ENCODE measurements at regions not wholly inside any gene's neighbourhood (a gene's known extent, or its start where the extent isn't known, plus 50 kb on each side); places are given as distances from the start of the nearest gene placed in this dataset.
"Not testable (repeated sequence)": the region's sequence is repeated elsewhere in the genome, so short reads cannot be mapped to it uniquely, and the experiment has no call there.

DNA sequence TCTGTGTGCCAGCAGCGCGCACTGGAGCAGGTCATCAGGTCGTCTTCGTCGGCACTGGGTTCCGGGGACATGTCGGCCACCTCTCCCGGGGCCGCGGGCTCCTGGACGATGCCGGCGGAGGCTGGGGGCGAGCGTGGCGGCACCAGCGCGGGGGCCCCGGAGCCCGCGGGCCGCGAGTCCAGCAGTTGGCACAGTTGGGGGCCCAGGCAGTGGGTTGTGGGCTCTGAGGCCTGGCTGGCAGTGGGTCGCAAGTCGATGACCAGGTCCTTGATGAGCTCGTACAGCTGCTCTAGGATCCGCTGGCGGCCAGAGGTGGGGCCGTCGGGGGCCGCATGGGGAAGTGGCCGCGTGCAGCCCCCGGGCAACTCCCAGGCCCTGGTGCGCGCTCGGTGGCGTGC is 300.5 kb downstream of the CCDC74A start:
- no peak for DNase-seq (ENCODE audit: low spot score)

DNA sequence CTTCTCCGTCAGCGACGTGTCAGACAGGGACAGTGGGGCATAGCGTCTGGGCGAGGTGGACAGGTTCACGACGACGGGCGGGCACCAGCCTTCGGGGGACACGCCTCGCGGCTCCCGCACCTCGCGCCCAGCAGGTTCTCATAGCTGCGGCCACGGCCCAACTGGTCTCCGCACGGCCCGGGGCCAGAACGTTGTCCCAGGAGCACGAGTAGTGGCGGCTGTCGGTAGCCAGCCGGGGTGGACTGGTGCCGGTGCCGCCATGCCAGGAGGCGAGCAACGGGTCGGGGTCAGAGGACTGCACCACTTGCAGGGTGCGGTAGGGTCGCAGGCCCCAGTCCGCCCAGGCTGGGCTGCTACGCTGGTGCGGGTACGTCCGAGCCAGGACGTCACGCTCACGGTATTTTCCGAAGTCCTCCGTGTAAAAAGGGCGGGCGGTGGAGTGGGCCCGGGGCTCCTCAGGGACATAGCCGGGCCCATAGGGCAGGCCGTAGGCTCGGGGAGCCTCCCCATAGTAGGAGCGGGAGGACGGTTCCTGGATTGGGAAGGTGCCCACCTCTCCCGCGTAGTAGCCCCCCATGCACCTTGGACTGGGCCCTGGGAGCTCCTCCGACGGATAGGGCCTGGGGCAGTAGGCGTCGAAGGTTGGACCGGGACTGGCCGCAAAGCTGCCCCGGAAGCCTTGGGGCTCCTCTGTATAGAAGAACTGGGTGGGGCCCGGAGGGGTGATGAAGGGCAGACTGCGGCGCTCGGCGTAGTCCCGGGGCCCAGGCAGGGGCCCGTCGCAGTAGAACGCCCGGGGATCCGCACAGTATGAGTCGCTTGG is 301.2 kb downstream of the CCDC74A start:
- DNase-seq (ENCODE audit: low spot score), result not testable (repeated sequence)

DNA sequence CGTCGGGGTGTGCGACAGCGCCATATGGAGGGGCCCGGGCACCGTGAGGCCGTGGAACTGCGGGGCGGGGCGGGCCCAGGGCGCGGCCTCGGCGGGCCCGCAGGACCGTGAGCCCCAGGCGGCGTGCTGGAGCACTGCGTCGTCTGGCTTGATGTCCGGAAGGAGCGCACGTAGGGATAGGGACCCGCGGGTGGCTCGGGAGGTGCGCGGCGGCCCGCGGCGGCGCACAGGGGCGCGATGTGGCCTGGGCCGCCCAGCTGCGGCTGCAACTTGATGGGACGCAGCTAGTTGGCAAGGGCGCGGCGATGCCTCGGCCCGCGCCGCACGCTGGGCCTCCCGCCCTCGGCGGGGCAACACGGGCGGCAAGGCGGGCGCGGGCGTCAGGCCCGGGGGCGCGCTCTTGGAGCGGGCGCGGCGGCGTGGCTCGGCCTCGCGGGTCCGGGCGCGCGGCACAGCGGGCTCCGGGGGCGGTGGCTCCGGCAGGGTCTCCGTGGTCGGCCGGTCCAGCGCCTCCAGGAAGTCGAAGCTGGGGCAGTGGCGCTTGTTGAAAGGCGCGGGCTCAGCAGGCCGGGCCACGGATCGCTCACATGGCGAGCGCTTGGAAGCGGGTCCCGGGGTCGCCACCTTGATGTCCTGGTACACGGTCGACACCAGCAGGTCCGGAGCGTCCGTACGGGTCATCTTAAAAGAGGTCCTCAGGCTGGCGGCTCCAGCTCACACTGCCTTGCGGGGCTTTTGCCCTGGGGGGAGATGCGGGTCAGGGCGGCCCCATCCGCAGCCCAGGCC is 302.0 kb downstream of the CCDC74A start:
- DNase-seq (ENCODE audit: low spot score), result not testable (repeated sequence)

DNA sequence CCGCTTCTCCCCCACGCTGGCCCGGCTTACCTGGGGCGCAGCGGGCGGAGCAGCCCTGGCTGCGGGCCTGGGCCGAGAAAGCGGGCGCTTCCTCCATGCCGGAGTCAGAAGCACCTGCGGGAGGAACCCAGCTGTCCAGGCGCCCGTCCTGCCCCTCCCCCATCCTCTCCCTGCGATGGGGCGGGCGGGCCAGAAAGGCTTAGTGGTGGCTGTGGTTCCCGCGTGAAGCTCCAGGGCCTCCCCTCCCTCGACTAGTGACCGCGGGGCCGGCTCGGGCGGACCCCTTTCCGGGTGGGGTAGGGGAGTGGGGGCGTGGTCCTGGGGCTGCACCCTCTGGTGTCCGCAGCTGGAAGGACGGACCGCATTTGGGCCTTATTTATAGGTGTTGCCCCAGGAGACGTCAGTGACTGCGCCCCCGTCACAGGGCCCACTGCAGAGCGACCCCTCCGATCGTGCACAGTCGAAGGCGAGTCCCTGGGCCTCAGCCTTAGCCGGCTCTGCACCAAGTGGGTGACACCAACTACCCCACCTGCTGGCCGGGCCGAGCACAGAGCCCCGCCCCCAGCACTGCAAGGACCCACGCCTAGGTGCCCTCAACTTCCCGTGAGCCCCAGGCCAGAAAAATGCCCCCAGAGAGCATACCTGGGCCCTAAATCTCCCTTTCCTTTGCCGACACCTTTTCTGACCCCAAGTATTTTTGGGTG is 302.7 kb downstream of the CCDC74A start:
- DNase-seq (ENCODE audit: low spot score), result not testable (repeated sequence)

DNA sequence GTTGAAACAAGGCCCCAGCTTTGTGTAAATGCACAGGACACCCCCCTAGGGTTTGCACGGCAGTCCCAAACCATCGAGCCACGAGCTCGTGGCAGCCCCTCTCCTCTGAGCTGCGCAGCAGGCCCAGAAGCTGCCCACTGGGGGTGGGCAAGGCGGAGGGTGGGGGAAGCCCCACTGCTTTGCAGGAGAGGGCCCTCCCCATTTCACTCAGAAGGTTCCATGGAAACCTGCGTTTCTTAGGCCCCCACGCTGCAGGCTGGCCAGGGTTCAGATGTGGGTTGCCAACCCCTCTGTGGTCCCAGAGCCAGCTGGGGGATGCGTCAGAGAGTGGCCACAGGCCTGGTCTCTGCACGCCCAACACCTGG is 303.2 kb downstream of the CCDC74A start:
- DNase-seq (ENCODE audit: low spot score), result not testable (repeated sequence)

DNA sequence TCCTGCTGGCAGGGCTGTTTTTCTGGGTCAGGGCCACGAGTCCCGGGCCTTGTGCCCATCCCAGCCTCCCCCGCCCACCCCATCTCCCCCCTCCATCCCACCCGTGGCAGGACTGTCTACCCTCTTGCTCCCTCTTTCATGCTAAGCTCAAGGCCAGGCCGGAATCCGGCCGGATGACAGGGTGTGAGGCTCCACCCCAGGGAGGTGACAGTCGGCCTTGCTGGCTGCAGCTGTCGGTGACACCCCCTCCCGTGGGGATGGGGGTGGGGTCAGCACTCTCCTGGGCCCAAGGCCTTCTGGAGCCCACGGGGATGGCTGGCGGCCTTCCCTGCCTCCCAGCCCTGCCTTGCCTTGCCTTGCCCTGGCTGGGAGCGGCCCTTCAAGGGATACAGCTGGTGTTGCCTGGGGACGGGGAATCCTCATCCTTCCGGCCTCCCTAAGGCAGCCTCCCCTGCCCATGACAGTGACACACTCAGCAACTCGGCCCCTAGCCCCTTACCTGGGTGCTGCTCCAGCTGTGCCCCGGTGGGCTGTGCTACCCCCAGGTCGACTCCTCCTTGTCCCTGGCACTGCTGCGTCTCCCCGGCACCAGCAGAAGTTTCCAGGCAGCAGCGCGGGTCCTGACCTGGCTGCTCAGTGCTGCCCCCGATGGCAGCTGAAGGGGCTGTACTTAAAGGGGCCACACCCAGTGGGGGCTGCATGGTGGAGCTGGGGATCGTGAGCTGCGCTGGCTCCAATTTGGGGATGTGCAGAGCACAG is 303.9 kb downstream of the CCDC74A start:
- DNase-seq (ENCODE audit: low spot score), result not testable (repeated sequence)

DNA sequence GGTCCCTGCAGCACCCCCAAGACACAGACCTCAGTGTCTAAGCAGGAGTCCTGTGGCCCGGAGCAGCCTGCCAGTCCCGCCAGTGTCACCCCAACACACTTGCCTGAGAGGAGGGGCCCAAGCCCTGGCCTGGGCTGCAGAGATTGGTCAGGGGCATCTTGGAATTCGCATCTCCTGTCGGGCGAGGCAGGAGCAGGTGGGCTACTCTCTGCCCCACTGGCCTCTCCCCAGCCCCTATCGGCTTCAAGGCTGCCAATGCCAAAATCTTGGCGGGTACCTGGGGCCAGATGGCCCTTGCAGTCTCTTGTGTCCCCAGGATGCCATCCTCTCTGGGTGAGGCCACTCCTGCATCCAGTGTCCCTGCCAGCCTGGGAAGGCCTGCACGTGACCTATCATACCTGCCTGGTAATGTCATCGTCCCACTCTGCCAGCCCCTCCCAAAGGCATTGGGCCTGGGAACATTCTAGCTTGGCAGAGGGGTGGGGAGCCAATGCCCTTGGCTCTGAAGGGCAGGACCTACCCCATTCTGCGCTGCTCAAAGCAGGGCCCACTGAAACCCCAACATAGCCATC is 304.6 kb downstream of the CCDC74A start:
- not testable (repeated sequence) for DNase-seq (ENCODE audit: low spot score)

DNA sequence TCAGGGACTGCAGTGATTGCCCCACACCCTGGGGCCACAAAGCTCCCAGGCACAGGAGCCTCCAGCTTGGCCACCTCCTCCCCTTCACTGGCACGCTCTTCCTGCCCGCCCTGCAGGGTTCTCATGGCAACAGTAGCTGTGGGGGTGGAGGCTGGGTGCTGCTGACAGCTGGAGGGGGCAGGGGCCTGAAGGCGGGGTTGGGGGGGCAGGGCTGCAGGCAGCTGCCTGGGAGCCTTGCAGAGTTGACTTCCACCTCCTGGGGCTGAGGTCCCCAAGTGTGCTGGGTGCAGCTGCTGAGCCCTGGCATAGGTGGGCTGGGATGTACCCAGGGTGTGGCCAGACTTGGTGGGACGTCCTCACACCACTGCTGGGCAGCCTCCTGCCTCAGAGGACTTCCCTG is 305.2 kb downstream of the CCDC74A start:
- not testable (repeated sequence) for DNase-seq (ENCODE audit: low spot score)

DNA sequence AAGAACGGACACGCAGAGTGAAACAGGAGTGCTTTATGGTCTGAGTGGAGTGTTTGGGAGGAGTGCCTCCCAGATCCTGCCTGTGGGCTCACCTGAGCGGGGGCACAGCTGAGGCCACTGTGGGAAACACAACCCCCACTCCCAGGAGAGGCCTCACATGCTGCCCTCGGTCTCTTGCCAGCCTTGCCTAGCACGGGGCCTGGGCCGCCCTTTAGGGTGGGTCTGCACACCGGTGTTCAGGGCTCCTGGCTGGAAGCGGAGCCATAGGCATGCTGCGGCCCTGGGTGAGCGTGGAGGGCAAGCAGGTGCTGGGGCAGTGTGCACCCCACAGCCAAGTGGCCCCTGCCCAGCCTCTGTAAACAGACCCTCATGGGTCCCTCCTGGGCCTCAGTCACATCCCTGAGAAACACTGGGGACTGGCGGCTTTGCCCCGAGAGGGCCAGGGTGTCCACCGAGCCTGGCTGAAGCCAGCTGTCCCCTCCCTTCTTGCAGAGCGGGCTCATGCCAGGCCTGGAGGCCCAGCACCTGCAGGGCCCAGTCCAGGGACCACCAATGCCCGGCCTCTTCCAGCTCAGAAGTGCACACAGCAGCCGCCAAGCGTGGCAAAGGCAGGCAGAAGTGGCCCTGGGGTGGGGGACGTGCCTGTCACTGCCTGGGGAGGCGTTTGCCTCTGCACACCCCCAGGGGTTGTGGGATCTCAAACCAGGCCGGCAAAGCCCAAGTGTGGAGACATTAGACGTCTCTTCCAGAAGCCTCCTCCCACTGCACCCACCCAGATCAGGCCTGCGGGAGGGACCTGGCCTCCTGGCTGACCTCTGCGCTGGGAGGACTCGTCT is 305.9 kb downstream of the CCDC74A start:
- not testable (repeated sequence) for DNase-seq (ENCODE audit: low spot score)

DNA sequence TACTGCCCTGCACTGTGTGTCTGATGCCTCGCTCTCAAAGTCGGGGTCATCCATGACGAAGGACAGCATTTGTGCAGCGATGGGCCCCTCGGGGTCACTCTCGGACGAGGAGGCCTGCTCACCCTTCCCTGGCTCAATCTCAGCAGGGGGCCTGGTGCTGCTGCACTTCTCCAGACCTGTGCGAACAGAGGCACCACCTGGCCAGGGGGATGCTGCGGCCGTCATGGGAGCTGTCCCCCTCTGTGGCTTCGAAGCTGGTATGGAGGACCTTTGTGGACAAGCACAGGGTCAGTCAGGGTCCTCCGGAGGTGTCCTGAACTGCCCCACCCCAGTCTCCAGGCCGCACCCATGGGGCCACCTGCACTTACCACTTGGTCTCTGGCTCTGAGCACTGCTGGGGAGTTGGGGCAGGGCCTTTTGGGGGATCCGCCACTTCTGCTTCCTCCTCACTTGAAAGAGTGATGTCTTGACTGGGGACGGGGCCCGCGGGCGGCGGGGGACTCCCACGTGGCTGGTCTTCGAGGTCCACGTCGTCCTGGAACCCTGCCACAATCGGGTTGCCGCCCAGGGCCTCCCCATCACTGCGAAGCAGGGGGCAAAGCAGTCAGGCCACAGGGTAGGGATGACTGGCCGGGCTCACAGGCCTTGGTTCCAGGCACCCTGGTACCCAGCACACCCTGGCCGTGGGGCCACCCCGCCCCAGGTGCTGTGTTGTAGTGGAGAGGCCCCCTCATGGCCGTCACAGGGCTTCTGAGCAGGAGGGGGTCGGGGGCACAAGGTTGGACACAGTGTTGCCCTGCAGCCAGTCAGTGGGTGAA is 306.7 kb downstream of the CCDC74A start:
- DNase-seq (ENCODE audit: low spot score), result not testable (repeated sequence)

DNA sequence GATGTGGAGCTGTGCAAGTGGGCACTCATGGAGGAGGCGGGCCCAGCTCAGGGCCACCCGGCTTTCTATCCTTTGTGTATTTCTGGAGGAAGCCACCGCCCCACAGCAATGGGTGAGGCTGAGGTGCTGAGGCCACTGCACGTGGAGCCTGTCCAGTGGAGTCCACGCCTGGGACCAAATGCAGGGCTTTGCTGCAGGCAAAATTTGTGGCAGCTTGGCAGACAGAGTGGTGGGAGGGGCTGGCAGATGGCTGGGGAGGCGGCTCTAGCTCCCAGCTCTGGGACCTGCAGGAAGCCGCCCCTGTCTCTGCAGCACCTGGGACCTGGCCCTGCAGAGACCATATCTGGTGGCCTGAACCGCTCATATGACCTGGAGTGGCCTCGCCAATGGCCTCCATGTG is 307.3 kb downstream of the CCDC74A start:
- DNase-seq (ENCODE audit: low spot score), result not testable (repeated sequence)

DNA sequence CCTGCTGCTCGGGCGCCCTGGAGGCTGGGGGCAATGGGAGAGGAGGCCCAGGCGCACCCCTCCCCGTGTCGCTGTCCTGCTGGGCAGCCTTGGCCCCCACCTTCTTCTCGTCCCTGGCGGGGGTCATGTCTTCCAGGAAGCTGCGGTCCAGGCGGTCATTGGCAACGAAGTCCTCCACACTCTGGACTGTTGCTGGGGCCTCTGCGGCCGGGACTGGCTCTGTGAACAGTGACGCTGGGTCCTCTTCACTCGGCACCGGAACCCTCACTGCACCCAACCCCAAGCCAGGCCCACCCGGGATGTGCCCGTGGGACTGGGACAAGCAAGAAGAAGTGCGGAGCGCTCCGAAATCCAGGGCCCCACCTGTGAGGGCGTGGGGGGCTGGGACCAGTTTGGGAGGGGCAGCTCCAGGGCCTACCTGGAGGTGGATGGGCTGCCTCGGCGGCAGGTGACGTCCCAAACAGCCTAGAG is 308.0 kb downstream of the CCDC74A start:
- DNase-seq (ENCODE audit: low spot score), result no peak

DNA sequence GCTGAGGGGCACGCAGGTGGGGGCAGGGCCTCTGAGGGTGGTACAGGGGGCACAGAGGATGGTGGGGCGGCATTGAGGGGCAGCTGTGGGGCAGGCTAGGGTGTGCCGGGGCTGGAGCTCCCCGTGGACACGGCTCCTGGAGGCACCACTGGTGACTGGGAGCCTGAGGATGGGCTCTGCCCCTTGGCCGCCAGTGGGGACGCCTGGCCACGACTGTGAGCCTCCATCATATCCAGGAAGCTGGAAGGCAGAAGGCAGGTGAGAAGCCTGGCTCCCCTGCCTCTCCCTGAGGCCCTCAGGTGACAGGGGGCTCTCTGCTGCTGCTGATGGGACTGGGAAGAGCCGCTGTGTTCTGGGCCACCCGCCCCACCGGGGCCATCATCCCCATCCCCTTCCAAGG is 308.4 kb downstream of the CCDC74A start:
- not testable (repeated sequence) for DNase-seq (ENCODE audit: low spot score)

DNA sequence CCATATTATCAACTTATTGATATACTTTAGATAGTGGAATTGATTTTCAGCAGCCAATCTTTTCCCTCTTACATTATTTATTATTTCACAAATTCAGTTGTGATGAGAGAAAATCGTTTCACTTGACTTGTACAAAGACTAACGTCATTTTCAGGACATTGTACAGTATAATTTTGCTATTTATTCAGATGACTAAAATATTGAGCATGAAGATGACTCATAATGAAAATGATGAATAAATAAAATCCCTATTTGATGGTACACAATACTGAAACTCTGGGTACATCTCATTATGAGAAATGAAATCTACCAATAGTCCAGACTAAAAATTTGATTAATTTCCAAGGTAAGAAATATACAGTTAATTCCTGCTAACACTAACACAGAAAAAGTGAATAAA is 316.4 kb downstream of the CCDC74A start:
- DNase-seq (ENCODE audit: low spot score), result not testable (repeated sequence)

DNA sequence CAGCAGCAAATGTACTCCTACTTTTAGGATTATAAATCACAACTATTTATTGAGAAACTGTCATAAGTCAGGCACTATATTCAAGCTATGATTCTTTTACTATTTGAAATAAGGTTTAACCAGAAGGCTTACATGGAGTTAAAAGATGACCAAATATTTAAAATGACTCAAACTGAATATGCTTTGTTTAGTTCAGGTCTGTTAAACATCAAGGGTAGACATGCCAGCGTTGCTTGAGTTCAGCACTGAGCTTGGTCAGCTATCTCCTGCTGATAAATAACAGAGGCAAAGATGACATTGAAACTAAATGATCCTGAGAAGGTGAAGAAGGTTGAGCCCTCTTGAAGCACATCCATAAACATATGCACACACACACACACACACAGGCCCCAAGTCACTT is 305.6 kb downstream of the ANKRD30BL start:
- not testable (repeated sequence) for DNase-seq (ENCODE audit: low spot score)

DNA sequence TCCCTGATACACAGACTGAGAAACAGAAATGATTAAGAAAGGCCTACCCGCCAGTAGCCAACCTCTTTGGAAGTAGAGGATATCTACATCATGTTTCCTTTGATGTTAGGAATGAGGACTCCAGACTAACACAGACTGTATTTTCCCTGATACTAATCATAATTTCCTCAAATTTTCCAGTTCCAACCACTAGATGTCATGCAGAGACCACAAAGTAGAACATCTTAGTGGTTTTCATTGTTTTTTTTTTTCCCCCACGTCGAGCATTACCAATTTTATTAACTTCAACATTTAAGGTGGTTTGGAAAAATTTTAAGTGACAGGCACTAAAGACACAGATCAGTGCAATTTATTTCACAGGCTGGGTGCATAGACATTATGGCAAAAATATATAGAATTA is 303.6 kb downstream of the ANKRD30BL start:
- DNase-seq (ENCODE audit: low spot score), result not testable (repeated sequence)
